Urinary bladder (tissue), 3 donors: ENCODE measurements at regions not wholly inside any gene's neighbourhood (a gene's known extent, or its start where the extent isn't known, plus 50 kb on each side); places are given as distances from the start of the nearest gene placed in this dataset.

ENCODE experiments used
- DNase-seq: peaks from one replicate; pipeline ENCODE4 v3.0.0-alpha.2; 2015; ENCODE audit errors: extremely low spot score
- H3K27ac ChIP-seq: one replicate; pipeline ENCODE4 v1.5.1; 2013; ENCODE audit warnings: low read depth, mild to moderate bottlenecking, moderate library complexity
- H3K36me3 ChIP-seq: one replicate; pipeline ENCODE4 v1.6.1; 2013; ENCODE audit warnings: mild to moderate bottlenecking, moderate library complexity; ENCODE audit not compliant: insufficient read depth
- H3K4me1 ChIP-seq: one replicate; pipeline ENCODE4 v1.6.1; 2013; ENCODE audit warnings: mild to moderate bottlenecking, moderate library complexity; ENCODE audit not compliant: insufficient read depth
- H3K4me3 ChIP-seq: one replicate; pipeline ENCODE4 v1.5.1; 2013; ENCODE audit warnings: low read depth, low read length
- WGBS: extraction: QIAGEN DNeasy Blood & Tissue Kit; methylation state at CpG from one replicate; pipeline ENCODE4 v1.1.7; 2013; 5-methylcytosine and 5-hydroxymethylcytosine counted together
- donor health status: healthy with polysubstance abuse.
- donor health status: healthy.

GRCh38 chr13:48181482-48182145 lies 51.4 kb upstream of the ITM2B start:
- H3K36me3 ChIP-seq: no peaks in the 10 kb centered on the region
- H3K4me3 ChIP-seq: no peak overlapping the region
- H3K27ac ChIP-seq: no peak overlapping the region
- H3K4me1 ChIP-seq: no peaks in the 10 kb centered on the region
- WGBS: 54% methylated on average over 5 of the region's 5 CpGs
- no peak for DNase-seq

GRCh38 chr13:48178126-48178525 lies 54.9 kb upstream of the ITM2B start:
- DNase-seq: no peak
- Histone ChIP-seq H3K4me1 (no peaks in the 10 kb centered on the region), H3K36me3 (no peaks in the 10 kb centered on the region), H3K4me3 (no peak overlapping the region), H3K27ac (no peak overlapping the region)
- WGBS: 70% methylated on average over 2 of the region's 2 CpGs

- 94% methylated on average over 6 of the region's 6 CpGs for WGBS
Observed at GRCh38 chr13:48176781-48177180, 56.2 kb upstream of the ITM2B start.

GRCh38 chr13:48175185-48175584 lies 57.8 kb upstream of the ITM2B start:
- Histone ChIP-seq H3K36me3 (no peaks in the 10 kb centered on the region), H3K4me1 (no peaks in the 10 kb centered on the region), H3K4me3 (no peak overlapping the region), H3K27ac (no peak overlapping the region)
- 93% methylated on average over 1 of the region's 1 CpG for WGBS
- DNase-seq: no peak

More at GRCh38 chr13:48176781-48177180, 56.2 kb upstream of the ITM2B start:
- no peak overlapping the region for H3K27ac ChIP-seq
- no peak overlapping the region for H3K4me3 ChIP-seq
- H3K4me1 ChIP-seq: no peaks in the 10 kb centered on the region
- no peaks in the 10 kb centered on the region for H3K36me3 ChIP-seq
- no peak for DNase-seq

GRCh38 chr13:48167866-48168265 lies 65.1 kb upstream of the ITM2B start:
- H3K4me3 ChIP-seq: no peak overlapping the region
- H3K27ac ChIP-seq: no peak overlapping the region
- H3K4me1 ChIP-seq: peaks cover 3% of the 10 kb centered on the region
- H3K36me3 ChIP-seq: no peaks in the 10 kb centered on the region
- no peak for DNase-seq
- WGBS: 59% methylated on average over 5 of the region's 5 CpGs

GRCh38 chr13:48165727-48166126 lies 67.3 kb upstream of the ITM2B start:
- H3K4me1 ChIP-seq: peaks cover 3% of the 10 kb centered on the region
- DNase-seq: no peak
- H3K27ac ChIP-seq: no peak overlapping the region
- no peak overlapping the region for H3K4me3 ChIP-seq
- no peaks in the 10 kb centered on the region for H3K36me3 ChIP-seq
- WGBS: 42% methylated on average over 1 of the region's 1 CpG

GRCh38 chr13:48165063-48165462 lies 67.9 kb upstream of the ITM2B start:
- Histone ChIP-seq H3K27ac (no peak overlapping the region), H3K4me1 (peaks cover 3% of the 10 kb centered on the region), H3K36me3 (no peaks in the 10 kb centered on the region), H3K4me3 (no peak overlapping the region)
- WGBS: 84% methylated on average over 1 of the region's 1 CpG
- DNase-seq: no peak

GRCh38 chr13:48163061-48163460 lies 68.2 kb upstream of the MED4 start:
- Histone ChIP-seq H3K36me3 (no peaks in the 10 kb centered on the region), H3K4me1 (peaks cover 3% of the 10 kb centered on the region), H3K4me3 (no peak overlapping the region), H3K27ac (no peak overlapping the region)
- WGBS: 76% methylated on average over 4 of the region's 4 CpGs
- DNase-seq: no peak

GRCh38 chr13:48162217-48162616 lies 67.3 kb upstream of the MED4 start:
- DNase-seq: no peak
- peaks cover 3% of the 10 kb centered on the region for H3K4me1 ChIP-seq
- H3K27ac ChIP-seq: no peak overlapping the region
- no peak overlapping the region for H3K4me3 ChIP-seq
- 82% methylated on average over 2 of the region's 2 CpGs for WGBS
- no peaks in the 10 kb centered on the region for H3K36me3 ChIP-seq

- Histone ChIP-seq H3K36me3 (no peaks in the 10 kb centered on the region), H3K27ac (peak overlapping the region; percentile 80), H3K4me3 (no peak overlapping the region), H3K4me1 (peaks cover 1% of the 10 kb centered on the region)
- WGBS: 81% methylated on average over 5 of the region's 5 CpGs
- no peak for DNase-seq
Observed at GRCh38 chr13:48161530-48162179, 66.8 kb upstream of the MED4 start.

- H3K4me3 ChIP-seq: no peak overlapping the region
- peaks cover under 1% of the 10 kb centered on the region for H3K4me1 ChIP-seq
- H3K36me3 ChIP-seq: no peaks in the 10 kb centered on the region
- 66% methylated on average over 5 of the region's 5 CpGs for WGBS
- H3K27ac ChIP-seq: peak overlapping the region; percentile 53
- DNase-seq: no peak
Observed at GRCh38 chr13:48160606-48161278, 65.8 kb upstream of the MED4 start.

- H3K27ac ChIP-seq: no peak overlapping the region
- no peaks in the 10 kb centered on the region for H3K4me1 ChIP-seq
- no peak overlapping the region for H3K4me3 ChIP-seq
- no peak for DNase-seq
- no peaks in the 10 kb centered on the region for H3K36me3 ChIP-seq
- 61% methylated on average over 3 of the region's 3 CpGs for WGBS
Observed at GRCh38 chr13:48159826-48160225, 64.9 kb upstream of the MED4 start.

- Histone ChIP-seq H3K4me3 (no peak overlapping the region), H3K36me3 (no peaks in the 10 kb centered on the region), H3K4me1 (no peaks in the 10 kb centered on the region), H3K27ac (no peak overlapping the region)
- DNase-seq: no peak
Observed at GRCh38 chr13:48159401-48159800, 64.5 kb upstream of the MED4 start.

- H3K27ac ChIP-seq: peak overlapping the region; percentile 28
- no peak for DNase-seq
Observed at GRCh38 chr13:48158915-48159314, 64.0 kb upstream of the MED4 start.

More at GRCh38 chr13:48158915-48159314, 64.0 kb upstream of the MED4 start:
- Histone ChIP-seq H3K36me3 (no peaks in the 10 kb centered on the region), H3K4me3 (no peak overlapping the region), H3K4me1 (no peaks in the 10 kb centered on the region)
- WGBS: 86% methylated on average over 3 of the region's 3 CpGs
